ENCODE measurements at regions not wholly inside any gene's neighbourhood (a gene's known extent, or its start where the extent isn't known, plus 50 kb on each side); places are given as distances from the start of the nearest gene placed in this dataset.

DNA sequence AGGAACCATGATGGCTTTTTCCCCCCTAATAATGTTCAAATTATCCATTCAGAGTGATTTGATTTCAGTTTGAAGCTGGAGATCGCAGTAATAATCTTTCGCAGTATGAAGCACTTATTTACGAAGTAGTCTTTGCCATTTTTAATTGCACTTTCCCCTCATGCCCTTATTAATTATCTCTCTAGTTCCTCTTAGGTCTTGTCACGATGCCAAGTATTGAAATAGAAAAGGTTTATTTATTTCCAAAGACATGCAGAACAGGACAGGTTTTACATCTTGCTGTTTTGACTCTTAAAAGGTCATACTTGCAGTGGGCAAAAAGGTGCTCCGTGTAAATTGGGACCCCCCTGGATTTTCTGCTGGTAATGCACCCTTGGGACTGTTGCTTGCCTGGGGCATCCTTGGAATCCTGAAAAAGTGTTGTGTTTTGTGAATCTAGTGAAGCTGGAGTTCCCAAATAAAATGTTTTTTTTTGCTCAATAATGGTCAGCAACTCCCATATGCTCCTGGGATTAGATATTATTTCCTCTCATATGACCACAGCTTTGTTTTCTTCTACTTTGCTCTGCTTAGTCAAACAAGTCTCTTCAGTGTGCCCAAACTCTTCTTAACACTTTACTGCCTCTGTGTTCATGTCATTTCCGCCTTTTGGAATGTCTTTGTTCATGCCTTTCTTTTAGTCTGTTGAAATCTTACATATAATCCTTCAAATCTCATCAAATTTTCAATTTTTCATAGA lies 278.3 kb downstream of the TMEM38B start:
- no peak for TF ChIP-seq POLR2A (IDR thresholded peaks at IDR 0.05)
- TF ChIP-seq, protein P1, sequence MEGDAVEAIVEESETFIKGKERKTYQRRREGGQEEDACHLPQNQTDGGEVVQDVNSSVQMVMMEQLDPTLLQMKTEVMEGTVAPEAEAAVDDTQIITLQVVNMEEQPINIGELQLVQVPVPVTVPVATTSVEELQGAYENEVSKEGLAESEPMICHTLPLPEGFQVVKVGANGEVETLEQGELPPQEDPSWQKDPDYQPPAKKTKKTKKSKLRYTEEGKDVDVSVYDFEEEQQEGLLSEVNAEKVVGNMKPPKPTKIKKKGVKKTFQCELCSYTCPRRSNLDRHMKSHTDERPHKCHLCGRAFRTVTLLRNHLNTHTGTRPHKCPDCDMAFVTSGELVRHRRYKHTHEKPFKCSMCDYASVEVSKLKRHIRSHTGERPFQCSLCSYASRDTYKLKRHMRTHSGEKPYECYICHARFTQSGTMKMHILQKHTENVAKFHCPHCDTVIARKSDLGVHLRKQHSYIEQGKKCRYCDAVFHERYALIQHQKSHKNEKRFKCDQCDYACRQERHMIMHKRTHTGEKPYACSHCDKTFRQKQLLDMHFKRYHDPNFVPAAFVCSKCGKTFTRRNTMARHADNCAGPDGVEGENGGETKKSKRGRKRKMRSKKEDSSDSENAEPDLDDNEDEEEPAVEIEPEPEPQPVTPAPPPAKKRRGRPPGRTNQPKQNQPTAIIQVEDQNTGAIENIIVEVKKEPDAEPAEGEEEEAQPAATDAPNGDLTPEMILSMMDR (IDR thresholded peaks at IDR 0.05) = no peak
- no peaks in the 10 kb centered on the region for H3K9me3 ChIP-seq
- H3K4me3 ChIP-seq = no peak overlapping the region
- H3K27me3 ChIP-seq = no peaks in the 10 kb centered on the region
- no peak for DNase-seq
- no peaks in the 10 kb centered on the region for H3K4me1 ChIP-seq
- no peaks in the 10 kb centered on the region for H3K36me3 ChIP-seq
- no peak overlapping the region for H3K27ac ChIP-seq

DNA sequence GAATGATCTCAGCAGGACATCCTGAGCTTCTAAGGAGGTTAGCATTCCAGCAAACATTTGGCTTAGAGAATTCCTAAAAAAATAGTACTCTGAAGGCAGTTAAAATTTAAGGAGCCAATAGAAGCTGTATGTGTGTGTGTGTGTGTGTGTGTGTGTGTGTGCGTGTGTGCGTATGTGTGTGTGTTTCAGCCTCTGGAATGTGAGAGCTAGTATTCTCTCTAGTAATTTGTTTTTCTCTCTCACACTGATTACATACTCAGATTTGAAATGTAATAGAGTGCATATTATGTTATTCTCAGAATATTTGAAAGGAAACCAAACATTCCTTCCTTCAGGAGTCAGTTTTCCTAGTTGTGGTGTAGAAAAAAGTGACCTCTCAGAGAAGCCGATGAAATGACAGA lies 279.6 kb downstream of the TMEM38B start:
- TF ChIP-seq POLR2A (IDR thresholded peaks at IDR 0.05) = no peak
- TF ChIP-seq, protein P1 (IDR thresholded peaks at IDR 0.05) = no peak
- no peaks in the 10 kb centered on the region for H3K27me3 ChIP-seq
- H3K27ac ChIP-seq = no peak overlapping the region
- H3K4me1 ChIP-seq = no peaks in the 10 kb centered on the region
- H3K4me3 ChIP-seq = no peak overlapping the region
- H3K9me3 ChIP-seq = no peaks in the 10 kb centered on the region
- no peak for DNase-seq
- H3K36me3 ChIP-seq = no peaks in the 10 kb centered on the region

DNA sequence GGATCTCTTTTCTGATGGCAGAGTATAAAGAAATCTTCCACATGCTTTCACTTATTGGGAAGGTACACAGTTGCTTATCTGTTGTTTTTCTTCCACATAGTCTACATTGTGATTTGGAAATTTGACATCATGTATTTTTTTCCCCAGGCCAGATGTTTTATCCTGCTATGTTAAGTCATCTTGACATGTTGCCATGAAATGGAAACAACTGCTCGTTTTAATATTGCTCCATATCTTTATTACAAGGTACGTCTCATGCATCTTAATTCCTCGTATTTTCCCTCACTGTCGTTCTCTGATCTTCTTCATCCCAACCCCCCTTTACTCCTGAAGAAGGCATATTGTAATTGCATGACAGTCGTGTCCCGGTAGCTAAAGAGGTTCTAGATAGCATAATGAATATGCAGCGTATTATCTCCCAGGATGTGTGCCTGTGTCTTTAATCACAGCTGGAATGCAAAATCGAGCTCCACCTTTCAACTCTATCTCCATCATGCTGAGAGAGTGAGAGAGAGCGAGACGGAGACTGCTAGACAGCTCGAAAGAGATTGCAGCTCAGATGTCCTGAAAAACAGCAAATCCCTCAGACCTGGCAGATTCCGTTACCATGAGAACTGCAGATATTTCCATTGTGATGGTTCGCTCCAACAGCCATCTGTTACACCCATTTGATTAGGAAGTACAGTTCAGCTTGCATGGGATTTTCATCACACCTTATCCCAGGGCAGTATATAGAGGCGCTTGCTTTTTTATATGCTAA lies 281.7 kb downstream of the TMEM38B start:
- no peak overlapping the region for H3K27ac ChIP-seq
- H3K4me1 ChIP-seq = no peaks in the 10 kb centered on the region
- no peak for DNase-seq
- no peak for TF ChIP-seq POLR2A (IDR thresholded peaks at IDR 0.05)
- TF ChIP-seq, protein P1 (IDR thresholded peaks at IDR 0.05) = no peak
- no peak overlapping the region for H3K4me3 ChIP-seq
- H3K27me3 ChIP-seq = no peaks in the 10 kb centered on the region
- no peaks in the 10 kb centered on the region for H3K9me3 ChIP-seq
- H3K36me3 ChIP-seq = no peaks in the 10 kb centered on the region

DNA sequence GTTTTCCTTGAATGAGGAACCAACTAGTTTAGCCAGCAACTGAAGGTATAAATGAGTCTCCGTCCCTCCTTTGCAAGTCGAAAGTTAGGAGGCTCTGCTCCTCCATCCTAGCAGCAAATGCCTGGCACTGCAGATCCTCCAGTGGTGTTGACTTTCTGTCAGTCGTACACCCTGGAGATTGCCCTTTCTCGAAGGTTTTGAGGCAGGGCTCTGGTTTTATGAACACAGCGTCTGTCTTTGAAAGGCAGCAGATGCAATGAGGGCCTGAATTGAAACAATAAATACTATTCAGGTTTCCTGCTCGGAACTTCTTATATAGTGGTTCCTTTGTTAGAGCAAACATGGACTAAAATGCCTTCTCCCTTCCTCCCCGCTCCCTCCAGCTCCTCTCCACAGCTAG lies 284.0 kb downstream of the TMEM38B start:
- H3K27ac ChIP-seq = no peak overlapping the region
- H3K36me3 ChIP-seq = no peaks in the 10 kb centered on the region
- H3K4me1 ChIP-seq = no peaks in the 10 kb centered on the region
- H3K27me3 ChIP-seq = no peaks in the 10 kb centered on the region
- no peak overlapping the region for H3K4me3 ChIP-seq
- DNase-seq = no peak
- H3K9me3 ChIP-seq = no peaks in the 10 kb centered on the region
- no peak for TF ChIP-seq POLR2A (IDR thresholded peaks at IDR 0.05)

DNA sequence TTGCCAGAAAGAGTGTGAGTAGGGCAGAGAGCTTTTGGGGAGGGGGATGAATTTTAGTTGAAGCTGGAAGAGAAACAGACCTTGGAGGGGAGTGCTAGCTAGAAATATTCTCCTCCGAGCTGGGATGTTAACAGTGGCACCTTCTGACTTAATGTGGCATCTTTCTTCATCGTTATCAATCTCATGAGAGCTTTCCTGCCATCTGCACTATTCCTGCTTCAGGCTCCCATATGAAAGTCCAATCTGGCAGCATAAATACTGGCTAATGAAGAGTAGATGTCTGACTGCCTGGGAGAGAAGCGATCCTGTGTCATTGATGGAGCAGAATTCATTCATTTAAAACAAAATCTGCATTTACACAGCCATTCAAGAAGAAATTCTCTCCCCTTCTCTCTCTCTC lies 284.5 kb downstream of the TMEM38B start:
- Histone ChIP-seq H3K4me3 (no peak overlapping the region), H3K27me3 (no peaks in the 10 kb centered on the region), H3K9me3 (no peaks in the 10 kb centered on the region), H3K27ac (no peak overlapping the region), H3K36me3 (no peaks in the 10 kb centered on the region), H3K4me1 (no peaks in the 10 kb centered on the region)
- TF ChIP-seq POLR2A (IDR thresholded peaks at IDR 0.05) = no peak
- TF ChIP-seq, protein P1 (IDR thresholded peaks at IDR 0.05) = no peak
- no peak for DNase-seq

DNA sequence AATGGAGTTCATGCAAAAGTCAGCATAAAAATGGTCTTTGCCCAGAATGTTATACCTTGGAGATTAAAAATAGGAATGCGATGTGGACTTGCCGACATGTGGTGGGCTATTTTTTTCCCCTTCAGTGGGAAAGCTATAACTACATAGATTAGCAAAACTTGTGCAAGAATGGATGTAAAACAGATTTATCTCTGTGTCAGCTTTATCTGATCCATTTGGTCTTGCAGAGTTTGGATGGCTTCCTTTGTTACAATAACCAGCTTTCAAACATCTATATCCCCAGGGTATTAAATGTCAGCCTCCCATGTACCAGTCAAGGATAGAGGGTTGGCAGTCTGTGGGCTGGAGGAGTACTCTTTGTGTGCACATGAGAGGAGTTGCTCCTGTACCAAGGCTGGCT lies 284.9 kb downstream of the TMEM38B start:
- no peaks in the 10 kb centered on the region for H3K36me3 ChIP-seq
- H3K9me3 ChIP-seq = no peaks in the 10 kb centered on the region
- no peak for DNase-seq
- H3K27ac ChIP-seq = no peak overlapping the region
- H3K4me3 ChIP-seq = no peak overlapping the region
- no peaks in the 10 kb centered on the region for H3K4me1 ChIP-seq
- H3K27me3 ChIP-seq = no peaks in the 10 kb centered on the region
- TF ChIP-seq, protein P1 (IDR thresholded peaks at IDR 0.05) = no peak
- no peak for TF ChIP-seq POLR2A (IDR thresholded peaks at IDR 0.05)

All from Peyer's patch (tissue), 4 donors.